COLO668 (cell line): ENCODE measurements at regions not wholly inside any gene's neighbourhood (a gene's known extent, or its start where the extent isn't known, plus 50 kb on each side); places are given as distances from the start of the nearest gene placed in this dataset.

Experiments
- DNase-seq: peaks from one replicate; lab custom pipeline; 2025; ENCODE audit not compliant: unreplicated experiment; lab: John Stamatoyannopoulos, UW

- DNase-seq: no peak
Observed at GRCh38 chr12:29086325-29087271, 62.5 kb upstream of the FAR2 start.

GRCh38 chr12:29088611-29089219 lies 60.4 kb upstream of the FAR2 start:
- no peak for DNase-seq
